ENCODE measurements at regions not wholly inside any gene's neighbourhood (a gene's known extent, or its start where the extent isn't known, plus 50 kb on each side); places are given as distances from the start of the nearest gene placed in this dataset.

GRCh38 chr22:27230189-27230588, 571.4 kb downstream of the MN1 start:
- Histone ChIP-seq H4K20me1 (no peaks in the 10 kb centered on the region), H3K9me3 (replicated peaks in 1 of 11) (peaks cover 0 to 12% (median 0%) of the 10 kb centered on the region in 11 experiments; a peak in 7 of 22 replicates), H3K27me3 (no peaks in the 10 kb centered on the region), H3K36me3 (no peaks in the 10 kb centered on the region), H3K9ac (no peak overlapping the region), H3K27ac (no peak overlapping the region), H3K4me2 (no peak overlapping the region), H3K4me1 (no peaks in the 10 kb centered on the region), H3K4me3 (no peak overlapping the region)
- no peak for TF ChIP-seq Cebpa-rat (IDR thresholded peaks at IDR 0.05)

DNA sequence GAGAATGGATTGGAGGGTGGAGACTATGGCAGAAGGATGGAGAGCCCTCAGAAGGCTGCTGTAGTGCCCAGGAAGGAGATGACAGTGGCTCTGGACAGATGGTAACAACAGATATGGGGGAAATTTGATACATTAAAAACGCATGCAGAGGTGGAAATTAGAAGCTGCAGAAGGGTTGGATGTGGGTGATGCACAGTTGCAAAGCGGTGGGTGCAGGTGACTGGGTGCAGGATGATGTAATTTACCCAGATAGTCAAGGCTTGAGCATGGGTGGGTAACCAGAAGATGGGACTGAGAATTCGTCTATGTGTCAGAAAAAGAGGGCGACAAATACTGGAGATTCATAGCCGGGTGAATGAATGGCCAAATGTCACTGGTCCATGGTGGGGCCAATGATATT, 570.3 kb downstream of the MN1 start:
- H3K27me3 ChIP-seq: no peaks in the 10 kb centered on the region
- no peaks in the 10 kb centered on the region for H4K20me1 ChIP-seq
- no peaks in the 10 kb centered on the region for H3K36me3 ChIP-seq
- no peak overlapping the region for H3K9ac ChIP-seq
- no peak overlapping the region for H3K27ac ChIP-seq
- H3K4me1 ChIP-seq: no peaks in the 10 kb centered on the region
- H3K4me3 ChIP-seq: no peak overlapping the region
- H3K9me3 ChIP-seq (replicated peaks in 1 of 11): peaks cover 0 to 12% (median 0%) of the 10 kb centered on the region in 11 experiments; a peak in 7 of 22 replicates
- no peak for TF ChIP-seq Cebpa-rat (IDR thresholded peaks at IDR 0.05)
- H3K4me2 ChIP-seq: no peak overlapping the region

DNA sequence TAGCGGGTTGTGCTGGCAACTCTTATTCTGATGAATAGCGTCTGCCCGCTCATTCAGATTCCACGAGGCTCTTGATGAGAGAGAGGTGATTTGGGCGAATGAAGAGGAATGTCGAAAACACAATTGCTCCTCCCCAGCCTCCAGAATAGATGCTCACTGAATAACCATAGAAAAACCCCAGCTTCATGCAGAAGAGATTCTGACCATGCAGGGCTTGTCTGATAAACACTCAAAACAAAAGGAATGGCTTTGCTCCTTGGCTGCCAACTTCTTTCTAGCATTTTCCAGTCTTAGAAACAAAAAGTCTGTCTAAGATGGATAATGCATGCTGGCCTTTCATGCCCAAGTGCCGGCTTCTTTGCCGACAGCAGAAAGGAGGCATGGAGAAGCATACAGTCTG, 569.5 kb downstream of the MN1 start:
- no peaks in the 10 kb centered on the region for H3K36me3 ChIP-seq
- H3K4me3 ChIP-seq: no peak overlapping the region
- H3K27ac ChIP-seq: no peak overlapping the region
- H4K20me1 ChIP-seq: no peaks in the 10 kb centered on the region
- H3K9ac ChIP-seq: no peak overlapping the region
- H3K9me3 ChIP-seq (replicated peaks in 1 of 11): peaks cover 0 to 12% (median 0%) of the 10 kb centered on the region in 11 experiments; a peak in 7 of 22 replicates
- H3K27me3 ChIP-seq: no peaks in the 10 kb centered on the region
- no peaks in the 10 kb centered on the region for H3K4me1 ChIP-seq
- no peak for TF ChIP-seq Cebpa-rat (IDR thresholded peaks at IDR 0.05)
- H3K4me2 ChIP-seq: no peak overlapping the region

- H3K4me3 ChIP-seq: no peak overlapping the region
- peaks cover 0 to 4% (median 0%) of the 10 kb centered on the region in 11 experiments; a peak in 1 of 22 replicates for H4K20me1 ChIP-seq
- H3K36me3 ChIP-seq: no peaks in the 10 kb centered on the region
- no peaks in the 10 kb centered on the region for H3K9me3 ChIP-seq (replicated peaks in 1 of 11)
- H3K9ac ChIP-seq: no peak overlapping the region
- no peaks in the 10 kb centered on the region for H3K27me3 ChIP-seq
- H3K27ac ChIP-seq: no peak overlapping the region
- 0 out of 20 replicates have a peak, but pooled peaks cover 0 to 4% (median 0%) of the 10 kb centered on the region in 10 experiments for H3K4me1 ChIP-seq
- no peak for TF ChIP-seq Cebpa-rat (IDR thresholded peaks at IDR 0.05)
- H3K4me2 ChIP-seq: no peak overlapping the region
Observed at GRCh38 chr22:27237080-27237741, 564.3 kb downstream of the MN1 start.

- no peaks in the 10 kb centered on the region; a peak in 1 of 22 replicates for H3K9me3 ChIP-seq (replicated peaks in 1 of 11)
- no peak overlapping the region for H3K9ac ChIP-seq
- peaks cover 0 to 5% (median 0%) of the 10 kb centered on the region in 11 experiments; a peak in 1 of 22 replicates for H4K20me1 ChIP-seq
- H3K27ac ChIP-seq: no peak overlapping the region
- H3K4me1 ChIP-seq: 0 out of 20 replicates have a peak, but pooled peaks cover 0 to 4% (median 0%) of the 10 kb centered on the region in 10 experiments
- TF ChIP-seq Cebpa-rat (IDR thresholded peaks at IDR 0.05): no peak
- H3K4me3 ChIP-seq: no peak overlapping the region
- no peaks in the 10 kb centered on the region for H3K36me3 ChIP-seq
- no peaks in the 10 kb centered on the region for H3K27me3 ChIP-seq
- no peak overlapping the region for H3K4me2 ChIP-seq
Observed at GRCh38 chr22:27238935-27239510, 562.5 kb downstream of the MN1 start.

- no peak overlapping the region for H3K9ac ChIP-seq
- H4K20me1 ChIP-seq: peaks cover 0 to 5% (median 0%) of the 10 kb centered on the region in 11 experiments; a peak in 1 of 22 replicates
- H3K4me2 ChIP-seq: no peak overlapping the region
- H3K4me1 ChIP-seq: 0 out of 20 replicates have a peak, but pooled peaks cover 0 to 4% (median 0%) of the 10 kb centered on the region in 10 experiments
- no peaks in the 10 kb centered on the region for H3K36me3 ChIP-seq
- no peaks in the 10 kb centered on the region; a peak in 1 of 22 replicates for H3K9me3 ChIP-seq (replicated peaks in 1 of 11)
- H3K4me3 ChIP-seq: no peak overlapping the region
- TF ChIP-seq Cebpa-rat (IDR thresholded peaks at IDR 0.05): no peak
- H3K27ac ChIP-seq: no peak overlapping the region
- no peaks in the 10 kb centered on the region for H3K27me3 ChIP-seq
Observed at GRCh38 chr22:27239520-27239919, 562.0 kb downstream of the MN1 start.

DNA sequence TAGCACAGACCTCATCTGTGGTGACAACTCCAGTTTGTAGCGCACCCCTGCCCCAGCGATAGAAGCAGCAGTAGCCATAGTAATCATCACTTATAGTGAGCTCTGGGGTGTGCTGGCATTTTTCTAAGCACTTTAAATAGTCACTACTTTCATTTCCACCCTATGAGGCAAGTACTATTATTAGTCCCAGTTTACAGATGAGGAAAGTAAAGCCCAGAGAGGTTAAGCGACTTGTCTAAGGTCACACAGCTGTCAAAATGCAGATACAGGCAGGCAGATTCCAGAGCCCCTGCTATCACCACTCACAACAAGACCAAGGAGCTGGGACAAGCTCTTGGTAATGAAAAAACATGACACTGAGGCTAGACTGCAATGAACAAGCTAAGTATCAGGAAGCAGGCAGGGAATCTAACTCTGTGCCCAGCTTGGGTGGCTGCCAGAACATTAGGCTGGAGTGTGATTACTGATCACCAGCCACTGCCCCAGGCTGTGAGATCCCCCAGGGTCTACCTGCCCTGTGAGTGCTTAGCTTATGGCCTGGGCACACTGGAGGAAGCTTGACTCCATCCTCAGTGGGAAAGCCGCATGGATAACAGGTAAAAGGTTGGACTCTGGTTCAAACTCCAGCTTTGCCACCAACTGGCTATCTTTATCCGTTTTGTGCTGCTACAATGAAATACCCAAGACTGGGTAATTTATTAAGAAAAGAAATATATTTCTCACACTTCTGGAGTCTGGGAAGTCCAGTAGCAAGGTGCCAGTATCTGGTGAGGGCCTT, 561.1 kb downstream of the MN1 start:
- Histone ChIP-seq H3K36me3 (no peaks in the 10 kb centered on the region), H3K9me3 (replicated peaks in 1 of 11) (no peaks in the 10 kb centered on the region; a peak in 1 of 22 replicates), H3K4me2 (no peak overlapping the region), H3K4me1 (0 out of 20 replicates have a peak, but pooled peaks cover 0 to 4% (median 0%) of the 10 kb centered on the region in 10 experiments), H3K27me3 (no peaks in the 10 kb centered on the region), H3K27ac (no peak overlapping the region), H3K4me3 (no peak overlapping the region), H3K9ac (no peak overlapping the region), H4K20me1 (peaks cover 0 to 5% (median 0%) of the 10 kb centered on the region in 11 experiments; a peak in 1 of 22 replicates)
- TF ChIP-seq Cebpa-rat (IDR thresholded peaks at IDR 0.05): no peak

- no peaks in the 10 kb centered on the region; a peak in 1 of 22 replicates for H3K9me3 ChIP-seq (replicated peaks in 1 of 11)
- no peak for TF ChIP-seq Cebpa-rat (IDR thresholded peaks at IDR 0.05)
- H3K27me3 ChIP-seq: no peaks in the 10 kb centered on the region
- H3K27ac ChIP-seq: no peak overlapping the region
- H3K4me1 ChIP-seq: 0 out of 20 replicates have a peak, but pooled peaks cover 0 to 4% (median 0%) of the 10 kb centered on the region in 10 experiments
- peaks cover 0 to 5% (median 0%) of the 10 kb centered on the region in 11 experiments; a peak in 1 of 22 replicates for H4K20me1 ChIP-seq
- H3K36me3 ChIP-seq: no peaks in the 10 kb centered on the region
- no peak overlapping the region for H3K4me2 ChIP-seq
- H3K4me3 ChIP-seq: no peak overlapping the region
- H3K9ac ChIP-seq: no peak overlapping the region
Observed at GRCh38 chr22:27241430-27242321, 559.9 kb downstream of the MN1 start.

All from BLaER1 treated with 17β-estradiol and CSF1 and Interleukin-3, amounts not matched to agents 10 nM and 100 nM (cell line).